SH-SY5Y (cell line): ENCODE measurements at regions not wholly inside any gene's neighbourhood (a gene's known extent, or its start where the extent isn't known, plus 50 kb on each side); places are given as distances from the start of the nearest gene placed in this dataset.

ENCODE experiments used
- GATA2 ChIP-seq: IDR thresholded peaks from 2 replicates; pipeline ENCODE4 v1.6.1; 2011; ENCODE audit warnings: mild to moderate bottlenecking, low read depth, low read length
- GATA3 ChIP-seq: IDR thresholded peaks from 2 replicates; pipeline ENCODE4 v1.6.1; 2011; ENCODE audit warnings: low read depth, mild to moderate bottlenecking, low read length, moderate library complexity

GRCh38 chr3:175865724-175866123 is 1006.6 kb downstream of the NAALADL2 start:
- no peak for TF ChIP-seq GATA2
- TF ChIP-seq GATA3: no peak

GRCh38 chr3:175861916-175862315 is 1002.8 kb downstream of the NAALADL2 start:
- TF ChIP-seq GATA3: no peak
- TF ChIP-seq GATA2: no peak
